Keratinocyte (primary cell): ENCODE measurements at regions not wholly inside any gene's neighbourhood (a gene's known extent, or its start where the extent isn't known, plus 50 kb on each side); places are given as distances from the start of the nearest gene placed in this dataset.

Experiments used
- CTCF ChIP-seq, 3 experiments: IDR thresholded peaks in 1 of 3; conservative IDR thresholded peaks in 1 of 3; optimal IDR thresholded peaks in 1 of 3; 2 replicates in 2 of 3; 3 replicates in 1 of 3; pipeline versions ENCODE3 to v1.5.1; 2011; ENCODE audit warnings: low read length in 3 of 3, mild to moderate bottlenecking in 3 of 3, moderate library complexity in 2 of 3, control low read depth in 1 of 3, inconsistent platforms in 1 of 3; ENCODE audit not compliant: insufficient read depth in 2 of 3; ENCODE audit errors: extremely low read depth in 1 of 3
- EZH2 ChIP-seq: IDR thresholded peaks from one replicate; pipeline ENCODE4 v1.6.1; 2012; ENCODE audit warnings: inconsistent platforms, mild to moderate bottlenecking, low read length, moderate library complexity

- no peak for TF ChIP-seq EZH2
- TF ChIP-seq CTCF (optimal IDR thresholded peaks at IDR 0.05 in 1 of 3, IDR thresholded peaks at IDR 0.05 in 1 of 3, conservative IDR thresholded peaks at IDR 0.05 in 1 of 3; ENCODE audit: extremely low read depth in 1 of 3, insufficient read depth in 2 of 3, low read length in 3 of 3), result no peak
Observed at GRCh38 chr3:124293584-124293983, 301.7 kb upstream of the ROPN1 start.
